AG04449 (cell line): ENCODE measurements at regions not wholly inside any gene's neighbourhood (a gene's known extent, or its start where the extent isn't known, plus 50 kb on each side); places are given as distances from the start of the nearest gene placed in this dataset.

Experiments
- CTCF ChIA-PET: fragments of 350-600 bp; formaldehyde crosslinking; extraction: SDS; loops from one replicate; lab custom pipeline; 2021; ENCODE audit warnings: antibody characterized with exemption; lab: Yijun Ruan, JAX
- POLR2A ChIA-PET: fragments of 400-600, 350-600 bp; formaldehyde crosslinking; extraction: SDS; loops from one replicate; lab custom pipeline; 2020; ENCODE audit warnings: antibody characterized with exemption, inconsistent platforms; lab: Yijun Ruan, JAX
- DNase-seq: peaks from one replicate; pipeline ENCODE4 v3.0.0-alpha.2; 2010; ENCODE audit warnings: low read depth, low spot score
- H3K4me3 ChIP-seq: 2 replicates; pipeline ENCODE4 v1.5.1; 2011; ENCODE audit warnings: low read depth, mild to moderate bottlenecking, control low read depth, low read length
- TF ChIP-seq, protein P1 (sequence below): IDR thresholded peaks from one replicate; pipeline ENCODE4 v1.5.1; 2011; ENCODE audit warnings: mild to moderate bottlenecking, moderate library complexity, low read length, control low read depth, inconsistent platforms; ENCODE audit not compliant: insufficient read depth; ENCODE audit errors: missing control alignments

DNA sequence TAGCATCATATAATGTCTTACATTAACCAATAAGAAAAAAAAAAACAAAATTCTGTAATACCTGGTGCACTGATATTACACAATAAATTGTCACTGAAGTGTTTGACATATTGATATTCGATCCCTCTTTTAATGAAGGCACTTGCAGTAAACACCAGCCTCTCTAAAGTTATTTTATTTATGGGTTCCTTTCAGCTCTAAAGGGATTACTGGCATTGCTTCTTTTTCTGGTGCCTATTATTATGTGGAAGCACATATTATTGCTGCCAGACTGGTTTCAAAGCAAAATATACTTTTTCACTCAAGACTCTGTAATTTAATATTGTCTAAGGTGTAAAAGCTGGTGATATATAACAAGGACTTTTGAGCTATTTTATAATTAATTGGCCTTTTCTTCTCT, 1090.5 kb downstream of the TRHDE start:
- TF ChIP-seq, protein P1, sequence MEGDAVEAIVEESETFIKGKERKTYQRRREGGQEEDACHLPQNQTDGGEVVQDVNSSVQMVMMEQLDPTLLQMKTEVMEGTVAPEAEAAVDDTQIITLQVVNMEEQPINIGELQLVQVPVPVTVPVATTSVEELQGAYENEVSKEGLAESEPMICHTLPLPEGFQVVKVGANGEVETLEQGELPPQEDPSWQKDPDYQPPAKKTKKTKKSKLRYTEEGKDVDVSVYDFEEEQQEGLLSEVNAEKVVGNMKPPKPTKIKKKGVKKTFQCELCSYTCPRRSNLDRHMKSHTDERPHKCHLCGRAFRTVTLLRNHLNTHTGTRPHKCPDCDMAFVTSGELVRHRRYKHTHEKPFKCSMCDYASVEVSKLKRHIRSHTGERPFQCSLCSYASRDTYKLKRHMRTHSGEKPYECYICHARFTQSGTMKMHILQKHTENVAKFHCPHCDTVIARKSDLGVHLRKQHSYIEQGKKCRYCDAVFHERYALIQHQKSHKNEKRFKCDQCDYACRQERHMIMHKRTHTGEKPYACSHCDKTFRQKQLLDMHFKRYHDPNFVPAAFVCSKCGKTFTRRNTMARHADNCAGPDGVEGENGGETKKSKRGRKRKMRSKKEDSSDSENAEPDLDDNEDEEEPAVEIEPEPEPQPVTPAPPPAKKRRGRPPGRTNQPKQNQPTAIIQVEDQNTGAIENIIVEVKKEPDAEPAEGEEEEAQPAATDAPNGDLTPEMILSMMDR, result no peak
- CTCF ChIA-PET, result no interaction called here
- H3K4me3 ChIP-seq, result no peak overlapping the region
- POLR2A ChIA-PET, result no interaction called here
- no peak for DNase-seq

DNA sequence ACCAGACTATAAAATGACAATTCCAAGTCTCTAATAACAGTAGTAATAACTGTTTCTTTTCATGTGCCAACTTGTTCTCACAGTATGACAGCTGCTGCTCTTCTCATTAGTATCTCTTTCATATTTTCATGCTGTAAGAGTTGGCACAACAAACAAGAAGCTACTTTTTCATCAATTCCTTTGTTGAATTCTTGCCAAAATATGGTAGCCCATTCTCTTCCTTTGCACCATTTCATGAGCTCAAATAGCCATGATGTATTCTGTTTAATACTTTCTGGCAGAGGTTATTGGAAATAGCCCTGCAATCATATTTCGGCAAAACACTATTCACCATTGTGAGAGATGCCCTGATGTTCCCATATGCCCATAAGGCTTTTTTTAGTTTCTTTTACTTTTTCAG, 1100.7 kb downstream of the TRHDE start:
- no peak overlapping the region for H3K4me3 ChIP-seq
- CTCF ChIA-PET, result no interaction called here
- POLR2A ChIA-PET, result no interaction called here
- TF ChIP-seq, protein P1, result no peak
- no peak for DNase-seq

- no peak for DNase-seq
- ChIA-PET CTCF (no interaction called here), POLR2A (no interaction called here)
- H3K4me3 ChIP-seq, result no peak overlapping the region
- TF ChIP-seq, protein P1, result no peak
Observed at GRCh38 chr12:73374360-73374759, 1102.2 kb downstream of the TRHDE start.

DNA sequence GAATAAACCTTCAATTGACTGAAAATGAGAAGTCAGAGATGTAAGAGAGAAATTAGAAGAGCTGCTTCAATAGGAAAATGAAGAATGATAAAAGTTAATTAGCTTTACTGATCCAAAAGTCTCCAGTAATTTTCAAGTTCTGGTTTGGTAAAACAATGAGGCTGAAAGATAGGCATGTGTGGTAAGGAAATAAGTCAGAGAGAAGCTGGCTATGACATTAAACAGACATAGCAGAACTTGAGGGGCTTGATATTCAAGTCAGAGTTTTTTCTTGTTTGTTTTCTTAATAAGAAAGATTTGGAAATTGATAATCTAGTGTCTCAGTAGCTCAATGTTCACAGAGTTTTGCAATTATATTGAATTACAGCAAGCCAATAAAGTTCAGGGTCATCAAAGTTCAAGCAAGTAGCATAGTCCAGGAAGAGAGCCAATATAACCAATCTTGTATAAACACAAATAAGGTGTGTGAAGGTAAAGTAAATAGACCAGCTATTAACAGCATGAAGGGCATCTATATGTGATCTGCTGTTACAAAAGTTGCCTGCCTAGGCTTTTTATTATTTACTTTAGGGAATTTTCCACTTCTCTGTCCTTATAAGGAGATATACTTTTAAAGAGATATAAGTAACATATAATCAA, 1111.5 kb downstream of the TRHDE start:
- no peak for DNase-seq
- ChIA-PET CTCF (no interaction called here), POLR2A (no interaction called here)
- TF ChIP-seq, protein P1, result no peak
- no peak overlapping the region for H3K4me3 ChIP-seq

DNA sequence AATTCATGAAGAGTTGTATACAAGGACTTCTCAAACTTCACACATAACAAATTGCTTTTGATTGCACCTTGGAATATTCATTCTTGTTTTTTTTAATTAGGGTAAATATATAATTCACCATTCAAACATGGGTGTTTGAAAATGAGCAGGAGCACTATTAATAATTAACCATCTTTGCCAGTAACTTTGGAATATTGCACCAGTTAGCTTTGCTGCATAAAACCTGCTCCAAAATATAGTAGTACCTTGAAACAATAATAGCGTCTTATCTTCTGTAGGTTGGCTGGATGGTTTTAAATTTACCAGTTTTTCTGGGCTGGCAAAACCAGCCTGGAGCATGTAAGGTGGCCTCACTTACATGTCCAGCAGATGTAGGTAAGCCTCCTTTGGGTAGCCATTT, 1112.4 kb downstream of the TRHDE start:
- TF ChIP-seq, protein P1, result no peak
- no peak for DNase-seq
- ChIA-PET CTCF (no interaction called here), POLR2A (no interaction called here)
- no peak overlapping the region for H3K4me3 ChIP-seq

- ChIA-PET POLR2A (no interaction called here), CTCF (no interaction called here)
- no peak for DNase-seq
- TF ChIP-seq, protein P1, result no peak
- H3K4me3 ChIP-seq, result no peak overlapping the region
Observed at GRCh38 chr12:73390261-73390660, 1118.1 kb downstream of the TRHDE start.
